Skeletal muscle tissue (tissue), 3 donors: ENCODE measurements at regions not wholly inside any gene's neighbourhood (a gene's known extent, or its start where the extent isn't known, plus 50 kb on each side); places are given as distances from the start of the nearest gene placed in this dataset.

Experiments
- H3K27ac ChIP-seq: one replicate; pipeline ENCODE4 v1.7.0; 2013; ENCODE audit warnings: mild to moderate bottlenecking, low read depth, low read length, inconsistent platforms
- H3K27me3 ChIP-seq, 3 donors: one replicate each; pipeline ENCODE4 v1.7.0; 2013; ENCODE audit warnings: low read length in 3 of 3; ENCODE audit not compliant: control insufficient read depth in 3 of 3, insufficient read depth in 3 of 3
- H3K36me3 ChIP-seq, 3 donors: one replicate each; pipeline ENCODE4 v1.7.0; 2013; ENCODE audit warnings: low read length in 3 of 3; ENCODE audit not compliant: control insufficient read depth in 3 of 3, insufficient read depth in 3 of 3
- H3K4me1 ChIP-seq, 3 donors: one replicate each; pipeline ENCODE4 v1.7.0; 2013; ENCODE audit warnings: low read length in 3 of 3, mild to moderate bottlenecking in 3 of 3; ENCODE audit not compliant: control insufficient read depth in 3 of 3, insufficient read depth in 3 of 3
- H3K4me3 ChIP-seq, 3 donors: one replicate each; pipeline ENCODE4 v1.7.0; 2013; ENCODE audit warnings: low read length in 3 of 3
- H3K9ac ChIP-seq, 3 donors: one replicate each; pipeline ENCODE4 v1.7.0; 2013; ENCODE audit warnings: low read length in 3 of 3, mild to moderate bottlenecking in 3 of 3, moderate library complexity in 2 of 3, low read depth in 1 of 3
- H3K9me3 ChIP-seq, 3 donors: one replicate each; pipeline ENCODE4 v1.7.0; 2013; ENCODE audit warnings: low read length in 3 of 3; ENCODE audit not compliant: control insufficient read depth in 3 of 3
- donor health status: Osteomylitis.

DNA sequence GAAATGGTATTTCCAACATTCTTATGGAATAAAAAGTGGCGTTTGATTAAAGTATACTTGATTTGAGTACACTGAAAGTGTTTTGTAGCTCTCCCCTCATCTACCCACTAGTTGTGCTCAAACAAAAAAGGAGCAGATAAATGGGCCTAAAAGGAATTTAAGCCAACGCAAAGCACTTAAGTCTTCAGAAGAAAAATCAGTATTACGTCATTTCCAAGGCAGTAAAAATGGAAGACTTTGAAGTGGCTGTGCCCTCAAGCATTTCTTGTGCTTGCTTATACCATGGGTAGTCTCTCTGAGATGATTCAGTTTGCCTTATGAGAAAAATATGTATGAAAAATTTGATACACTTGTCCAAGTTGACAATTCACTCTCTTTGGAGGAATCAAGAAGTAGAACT is 279.9 kb upstream of the CD180 start:
- no peaks in the 10 kb centered on the region for H3K4me1 ChIP-seq
- H3K9ac ChIP-seq, result no peak overlapping the region
- no peak overlapping the region for H3K4me3 ChIP-seq
- no peak overlapping the region for H3K27ac ChIP-seq
- H3K36me3 ChIP-seq, result no peaks in the 10 kb centered on the region
- no peaks in the 10 kb centered on the region for H3K27me3 ChIP-seq
- no peaks in the 10 kb centered on the region for H3K9me3 ChIP-seq

DNA sequence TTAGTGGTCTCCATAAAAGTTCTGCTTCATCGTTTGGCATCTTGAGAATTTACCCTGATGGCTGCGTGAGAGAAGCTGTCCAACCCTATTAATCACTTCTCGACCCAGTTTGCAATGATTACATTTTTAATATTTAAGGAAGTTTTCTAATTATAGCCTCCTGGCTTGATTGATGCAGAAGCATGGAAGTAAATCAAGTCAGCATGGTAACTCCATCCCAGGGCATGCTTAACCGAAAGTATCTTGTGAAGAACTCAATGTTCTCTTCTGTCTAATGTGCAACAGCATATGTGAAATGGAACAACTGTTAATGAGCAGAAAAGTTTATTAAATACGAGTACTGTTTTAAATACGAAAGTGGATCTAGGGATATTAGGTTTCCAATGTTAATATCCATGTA is 278.9 kb upstream of the CD180 start:
- Histone ChIP-seq H3K27ac (peak overlapping the region; percentile 85), H3K9me3 (no peaks in the 10 kb centered on the region), H3K4me1 (no peaks in the 10 kb centered on the region), H3K4me3 (peak overlapping the region; percentile 39 to 66 (median 60)), H3K9ac (peak overlapping the region in 2 of 3 donors; percentile 2 to 57), H3K36me3 (no peaks in the 10 kb centered on the region), H3K27me3 (no peaks in the 10 kb centered on the region)

DNA sequence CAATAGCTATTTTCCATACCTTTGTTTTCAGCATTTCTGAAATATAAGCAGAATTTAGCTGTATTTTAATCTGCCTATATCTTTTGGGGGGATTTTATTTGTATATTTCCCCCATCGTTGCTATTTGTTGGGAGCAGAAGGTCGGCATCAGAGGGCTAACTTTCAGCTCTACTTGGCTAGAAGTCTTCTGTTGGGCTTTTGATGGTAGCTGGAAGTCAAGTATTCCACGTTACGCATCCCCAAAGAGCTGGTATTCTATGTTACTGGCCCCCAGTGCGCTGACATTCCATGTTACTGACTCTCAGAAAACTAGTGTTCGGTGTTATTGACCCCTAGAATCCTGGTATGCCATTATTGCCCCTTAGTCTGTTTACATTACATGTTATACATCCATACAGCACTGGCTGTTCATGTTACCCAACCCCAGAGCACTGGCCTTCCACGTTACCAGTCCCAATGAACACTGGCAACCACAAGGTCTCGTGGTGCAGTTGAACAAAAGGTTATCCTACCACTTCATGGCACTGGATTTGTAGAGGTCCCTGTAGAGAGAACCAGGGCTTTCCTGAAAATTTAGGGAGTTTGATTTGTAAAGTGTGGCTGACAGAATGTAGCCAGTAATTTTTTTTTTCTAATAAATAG is 278.1 kb upstream of the CD180 start:
- H3K9me3 ChIP-seq, result no peaks in the 10 kb centered on the region
- H3K4me3 ChIP-seq, result peak overlapping the region; percentile 39 to 66 (median 60)
- no peaks in the 10 kb centered on the region for H3K27me3 ChIP-seq
- H3K4me1 ChIP-seq, result no peaks in the 10 kb centered on the region
- H3K36me3 ChIP-seq, result peaks cover 0 to under 1% (median 0%) of the 10 kb centered on the region in 3 donors
- peak overlapping the region in 2 of 3 donors; percentile 57 to 58 for H3K9ac ChIP-seq
- H3K27ac ChIP-seq, result peak overlapping the region; percentile 85

DNA sequence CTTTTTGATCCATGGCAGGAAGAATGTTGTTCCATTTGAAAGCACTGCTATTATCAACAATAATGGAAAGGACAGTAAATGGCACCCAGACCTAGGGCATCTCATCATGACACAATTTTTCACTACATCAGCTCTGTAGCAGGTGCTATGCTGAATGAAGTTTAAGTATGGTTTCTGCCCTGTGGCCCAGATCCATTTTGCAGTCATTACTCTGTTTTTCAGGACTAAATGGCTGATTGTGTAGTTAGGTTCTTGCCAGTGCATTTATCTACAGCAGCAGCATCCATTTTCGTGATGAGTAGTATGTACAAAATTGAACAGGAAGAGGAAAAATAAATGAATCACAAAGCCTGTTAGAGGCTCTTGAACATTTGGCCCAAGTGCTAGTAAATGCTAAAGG is 270.5 kb upstream of the CD180 start:
- H3K9ac ChIP-seq, result no peak overlapping the region
- peaks cover 0 to 6% (median 2%) of the 10 kb centered on the region in 3 donors for H3K36me3 ChIP-seq
- no peaks in the 10 kb centered on the region for H3K4me1 ChIP-seq
- H3K27me3 ChIP-seq, result no peaks in the 10 kb centered on the region
- H3K9me3 ChIP-seq, result no peaks in the 10 kb centered on the region
- no peak overlapping the region for H3K27ac ChIP-seq
- H3K4me3 ChIP-seq, result no peak overlapping the region

DNA sequence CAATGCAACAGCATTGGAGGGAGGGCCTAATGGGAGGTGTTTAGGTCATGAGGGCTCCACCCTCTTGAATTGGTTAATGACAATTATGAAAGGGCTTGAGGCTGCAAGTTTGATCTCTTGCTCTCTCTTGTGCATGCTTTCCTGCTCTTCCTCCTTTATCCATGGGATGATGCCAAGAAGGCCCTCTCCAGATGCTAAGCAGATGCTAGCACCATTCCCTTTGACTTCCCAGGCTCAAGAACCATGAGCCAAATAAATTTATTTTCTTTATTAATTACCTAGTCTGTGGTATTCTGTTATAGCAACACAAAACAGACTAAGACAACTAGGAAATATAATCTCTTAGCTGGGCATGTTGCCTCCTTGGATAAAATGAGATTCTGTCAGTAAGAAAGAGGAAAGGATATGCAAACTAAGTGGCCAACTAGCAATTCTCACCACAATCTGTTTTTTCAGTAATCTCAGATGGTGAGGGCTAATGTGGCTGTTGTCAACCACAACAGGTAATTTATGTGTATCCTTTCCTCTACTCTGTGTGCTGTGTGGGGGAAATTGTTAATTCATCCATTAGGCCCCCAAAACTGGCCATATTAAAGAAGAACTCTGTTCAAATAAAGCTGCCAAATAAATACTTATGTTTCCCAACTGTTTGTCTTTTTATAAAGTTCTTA is 269.1 kb upstream of the CD180 start:
- Histone ChIP-seq H3K27ac (no peak overlapping the region), H3K9me3 (no peaks in the 10 kb centered on the region), H3K4me1 (no peaks in the 10 kb centered on the region), H3K36me3 (peaks cover 0 to 6% (median 2%) of the 10 kb centered on the region in 3 donors), H3K9ac (no peak overlapping the region), H3K4me3 (no peak overlapping the region), H3K27me3 (no peaks in the 10 kb centered on the region)

DNA sequence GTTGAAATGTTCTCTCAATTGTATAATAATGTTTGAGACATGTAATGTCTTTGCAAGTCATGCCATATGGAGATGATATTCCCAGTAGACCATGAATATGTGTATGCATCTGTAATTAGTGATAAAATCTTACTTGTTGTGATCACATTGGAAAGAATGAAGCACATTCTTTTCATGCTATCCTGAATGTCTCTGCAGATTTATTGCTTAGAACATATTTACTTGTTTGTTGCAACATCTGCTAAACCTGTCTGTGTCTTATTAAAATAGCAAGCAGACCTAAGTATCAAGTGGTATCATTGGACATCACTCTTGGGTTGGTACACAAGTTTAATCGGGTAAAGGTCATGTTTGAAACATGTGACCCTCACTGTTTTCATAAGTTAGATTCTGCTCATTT is 265.5 kb upstream of the CD180 start:
- H3K9ac ChIP-seq, result no peak overlapping the region
- no peaks in the 10 kb centered on the region for H3K27me3 ChIP-seq
- H3K4me3 ChIP-seq, result no peak overlapping the region
- H3K27ac ChIP-seq, result peak overlapping the region; percentile 11
- peaks cover 0 to 6% (median 0%) of the 10 kb centered on the region in 3 donors for H3K36me3 ChIP-seq
- H3K9me3 ChIP-seq, result no peaks in the 10 kb centered on the region
- H3K4me1 ChIP-seq, result peaks cover 0 to 6% (median 0%) of the 10 kb centered on the region in 3 donors

DNA sequence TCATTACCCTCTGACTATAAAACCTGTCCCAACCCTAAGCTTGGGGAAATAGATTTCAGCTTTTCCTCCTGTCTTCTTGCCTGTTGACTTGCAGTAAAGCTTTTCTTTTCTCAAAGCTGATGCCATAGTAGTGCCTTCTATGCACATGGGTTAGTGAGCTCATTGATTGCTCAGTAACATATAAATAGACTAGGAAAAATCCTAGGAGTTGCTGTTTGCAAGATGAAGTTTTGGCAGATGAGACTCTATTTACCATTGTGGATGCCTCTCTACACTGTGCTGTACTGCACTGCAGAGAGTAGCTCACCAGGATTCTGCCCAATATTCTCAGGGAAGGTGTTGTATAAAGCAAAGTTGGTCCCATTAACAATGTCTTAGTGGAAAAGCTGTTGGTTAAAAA is 262.7 kb upstream of the CD180 start:
- Histone ChIP-seq H3K4me1 (peaks cover 0 to 6% (median 0%) of the 10 kb centered on the region in 3 donors), H3K27ac (no peak overlapping the region), H3K27me3 (no peaks in the 10 kb centered on the region), H3K36me3 (peaks cover 0 to under 1% (median 0%) of the 10 kb centered on the region in 3 donors), H3K9ac (no peak overlapping the region), H3K9me3 (no peaks in the 10 kb centered on the region), H3K4me3 (no peak overlapping the region)

DNA sequence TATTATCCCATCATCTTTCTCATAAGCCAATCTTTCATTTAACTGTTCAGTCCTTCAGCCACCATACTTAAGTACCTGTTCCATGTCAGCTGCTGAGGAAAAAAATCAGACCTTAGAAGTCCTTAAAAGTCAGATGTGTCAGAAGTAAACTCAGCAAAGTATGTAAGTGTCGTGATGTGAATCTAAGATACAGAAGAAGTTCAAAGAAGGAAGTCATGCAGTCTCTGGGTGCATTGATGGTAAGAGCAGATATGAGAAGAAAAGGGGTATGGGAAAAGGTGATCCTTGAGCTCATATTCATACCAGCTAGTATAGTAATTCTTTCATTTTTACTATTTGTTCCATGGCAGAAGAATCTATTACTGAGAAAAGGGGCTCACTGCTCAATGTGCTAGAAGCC is 259.4 kb upstream of the CD180 start:
- no peaks in the 10 kb centered on the region for H3K36me3 ChIP-seq

DNA sequence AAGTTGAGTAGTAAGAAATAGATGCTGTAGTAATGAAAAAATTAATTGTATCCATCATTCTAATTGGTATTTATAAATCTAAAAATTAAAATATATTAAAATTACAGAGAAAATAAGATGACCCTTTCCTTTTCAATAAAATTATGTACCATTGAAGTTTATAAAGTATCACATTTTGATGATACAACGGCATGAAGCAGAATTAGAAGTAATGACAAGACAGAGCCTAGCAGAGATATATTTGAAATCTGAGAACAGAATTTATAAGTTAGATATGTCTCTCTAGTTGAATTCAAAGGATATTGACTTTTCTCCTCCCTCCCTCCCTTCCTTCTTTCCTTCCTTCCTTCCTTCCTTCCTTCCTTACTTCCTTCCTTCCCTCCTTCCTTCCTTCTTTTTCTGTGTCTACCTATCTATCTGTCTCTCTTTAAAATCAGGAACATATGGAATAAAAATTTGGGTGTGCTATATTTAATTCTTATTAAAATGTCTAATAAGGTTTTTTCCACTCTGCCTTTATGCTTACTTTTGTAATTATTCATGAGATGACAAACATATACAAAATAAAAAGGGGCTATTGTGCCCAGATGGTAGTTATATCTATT is 258.5 kb upstream of the CD180 start:
- Histone ChIP-seq H3K36me3 (no peaks in the 10 kb centered on the region), H3K27me3 (no peaks in the 10 kb centered on the region), H3K4me1 (peaks cover 0 to 6% (median 0%) of the 10 kb centered on the region in 3 donors), H3K27ac (no peak overlapping the region), H3K9ac (no peak overlapping the region), H3K9me3 (no peaks in the 10 kb centered on the region), H3K4me3 (no peak overlapping the region)

More for the DNA sequence above, 259.4 kb upstream of the CD180 start:
- no peak overlapping the region for H3K4me3 ChIP-seq
- H3K9ac ChIP-seq, result no peak overlapping the region
- no peak overlapping the region for H3K27ac ChIP-seq
- H3K9me3 ChIP-seq, result no peaks in the 10 kb centered on the region
- peaks cover 0 to 6% (median 0%) of the 10 kb centered on the region in 3 donors for H3K4me1 ChIP-seq
- no peaks in the 10 kb centered on the region for H3K27me3 ChIP-seq
